ENCODE measurements at regions not wholly inside any gene's neighbourhood (a gene's known extent, or its start where the extent isn't known, plus 50 kb on each side); places are given as distances from the start of the nearest gene placed in this dataset.
A peak's percentile ranks its signal among the peaks of the same experiment; 100 is the strongest.
"Not testable (repeated sequence)": the region's sequence is repeated elsewhere in the genome, so short reads cannot be mapped to it uniquely, and the experiment has no call there.

- Mint-ChIP-seq H3K27ac (no peak overlapping the region), H3K36me3 (no peaks in the 10 kb centered on the region), H3K9me3 (peaks cover 0 to 3% of the 10 kb centered on the region in 2 donors)
- ATAC-seq = no peak
- no peak for DNase-seq (ENCODE audit: low spot score in 2 of 2)
These were observed 119.0 kb upstream of the SLC38A2 start for GRCh38 chr12:46491548-46491947.

GRCh38 chr12:46490635-46491034 lies 118.1 kb upstream of the SLC38A2 start:
- Mint-ChIP-seq H3K9me3 (peaks cover 0 to 3% of the 10 kb centered on the region in 2 donors), H3K36me3 (no peaks in the 10 kb centered on the region), H3K27ac (no peak overlapping the region)
- no peak for ATAC-seq
- no peak for DNase-seq (ENCODE audit: low spot score in 2 of 2)

- no peak overlapping the region for H3K27ac Mint-ChIP-seq
- no peak for DNase-seq (ENCODE audit: low spot score in 2 of 2)
- peaks cover 0 to 3% of the 10 kb centered on the region in 2 donors for H3K9me3 Mint-ChIP-seq
- no peaks in the 10 kb centered on the region for H3K36me3 Mint-ChIP-seq
- ATAC-seq = no peak
These were observed 117.4 kb upstream of the SLC38A2 start for GRCh38 chr12:46489951-46490388.

- DNase-seq (ENCODE audit: low spot score in 2 of 2) (no peak), ATAC-seq (no peak)
- Mint-ChIP-seq H3K36me3 (no peaks in the 10 kb centered on the region), H3K9me3 (peaks cover 0 to 3% of the 10 kb centered on the region in 2 donors), H3K27ac (no peak overlapping the region)
These were observed 115.1 kb upstream of the SLC38A2 start for GRCh38 chr12:46487567-46488131.

GRCh38 chr12:46486588-46486987 lies 114.0 kb upstream of the SLC38A2 start:
- DNase-seq (ENCODE audit: low spot score in 2 of 2) (no peak), ATAC-seq (no peak)
- no peak overlapping the region for H3K27ac Mint-ChIP-seq
- H3K36me3 Mint-ChIP-seq = no peaks in the 10 kb centered on the region
- peaks cover 3 to 5% of the 10 kb centered on the region in 2 donors for H3K9me3 Mint-ChIP-seq

- Mint-ChIP-seq H3K36me3 (no peaks in the 10 kb centered on the region), H3K27ac (no peak overlapping the region), H3K9me3 (peaks cover 3 to 5% of the 10 kb centered on the region in 2 donors)
- no peak for ATAC-seq
- DNase-seq (ENCODE audit: low spot score in 2 of 2) = no peak
These were observed 113.3 kb upstream of the SLC38A2 start for GRCh38 chr12:46485853-46486252.

- H3K9me3 Mint-ChIP-seq = peaks cover 3 to 5% of the 10 kb centered on the region in 2 donors
- ATAC-seq = no peak
These were observed 112.0 kb upstream of the SLC38A2 start for GRCh38 chr12:46484396-46485061.

GRCh38 chr12:46483572-46484395 lies 111.2 kb upstream of the SLC38A2 start:
- H3K36me3 Mint-ChIP-seq = no peaks in the 10 kb centered on the region
- no peak for DNase-seq (ENCODE audit: low spot score in 2 of 2)
- no peak for ATAC-seq
- no peak overlapping the region for H3K27ac Mint-ChIP-seq
- peaks cover 5 to 6% of the 10 kb centered on the region in 2 donors for H3K9me3 Mint-ChIP-seq

More at GRCh38 chr12:46484396-46485061, 112.0 kb upstream of the SLC38A2 start:
- Mint-ChIP-seq H3K36me3 (no peaks in the 10 kb centered on the region), H3K27ac (peak overlapping the region in 1 of 2 donors; percentile 13)
- DNase-seq (ENCODE audit: low spot score in 2 of 2) = no peak

- DNase-seq (ENCODE audit: low spot score in 2 of 2) (no peak), ATAC-seq (no peak)
- peaks cover 3 to 5% of the 10 kb centered on the region in 2 donors for H3K9me3 Mint-ChIP-seq
- H3K27ac Mint-ChIP-seq = no peak overlapping the region
- H3K36me3 Mint-ChIP-seq = no peaks in the 10 kb centered on the region
These were observed 108.2 kb upstream of the SLC38A2 start for GRCh38 chr12:46480724-46481123.

- no peaks in the 10 kb centered on the region for H3K36me3 Mint-ChIP-seq
- DNase-seq (ENCODE audit: low spot score in 2 of 2) (no peak), ATAC-seq (no peak)
- H3K27ac Mint-ChIP-seq = no peak overlapping the region
- peaks cover 3 to 5% of the 10 kb centered on the region in 2 donors for H3K9me3 Mint-ChIP-seq
These were observed 107.7 kb upstream of the SLC38A2 start for GRCh38 chr12:46480316-46480715.

GRCh38 chr12:46478123-46478522 lies 105.5 kb upstream of the SLC38A2 start:
- Mint-ChIP-seq H3K27ac (no peak overlapping the region), H3K9me3 (peaks cover 3 to 5% of the 10 kb centered on the region in 2 donors), H3K36me3 (no peaks in the 10 kb centered on the region)
- ATAC-seq = no peak
- DNase-seq (ENCODE audit: low spot score in 2 of 2) = no peak

GRCh38 chr12:46477541-46477940 lies 105.0 kb upstream of the SLC38A2 start:
- H3K36me3 Mint-ChIP-seq = no peaks in the 10 kb centered on the region
- peaks cover 3 to 5% of the 10 kb centered on the region in 2 donors for H3K9me3 Mint-ChIP-seq
- no peak overlapping the region for H3K27ac Mint-ChIP-seq
- DNase-seq (ENCODE audit: low spot score in 2 of 2) (no peak), ATAC-seq (no peak)

- ATAC-seq = no peak
- DNase-seq (ENCODE audit: low spot score in 2 of 2) = no peak
- H3K27ac Mint-ChIP-seq = no peak overlapping the region
- no peaks in the 10 kb centered on the region for H3K36me3 Mint-ChIP-seq
- peaks cover 0 to 3% of the 10 kb centered on the region in 2 donors for H3K9me3 Mint-ChIP-seq
These were observed 103.5 kb upstream of the SLC38A2 start for GRCh38 chr12:46475972-46476645.

- ATAC-seq = not testable (repeated sequence)
These were observed 101.8 kb upstream of the SLC38A2 start for GRCh38 chr12:46474385-46474784.

GRCh38 chr12:46473634-46474329 lies 101.2 kb upstream of the SLC38A2 start:
- H3K9me3 Mint-ChIP-seq = peaks cover 0 to 3% of the 10 kb centered on the region in 2 donors
- DNase-seq (ENCODE audit: low spot score in 2 of 2) (no peak), ATAC-seq (no peak)
- peaks cover 0 to 9% of the 10 kb centered on the region in 2 donors for H3K36me3 Mint-ChIP-seq
- H3K27ac Mint-ChIP-seq = no peak overlapping the region

More at GRCh38 chr12:46474385-46474784, 101.8 kb upstream of the SLC38A2 start:
- not testable (repeated sequence) for H3K27ac Mint-ChIP-seq; DNase-seq (ENCODE audit: low spot score in 2 of 2); H3K9me3 Mint-ChIP-seq; H3K36me3 Mint-ChIP-seq

Data from activated naive CD4-positive, alpha-beta T cell treated with anti-CD3 and anti-CD28 coated beads, Interleukin-2, amount 50 U/mL, for 72 hours (primary cell).